Esophagus muscularis mucosa (tissue), 4 donors: ENCODE measurements at regions not wholly inside any gene's neighbourhood (a gene's known extent, or its start where the extent isn't known, plus 50 kb on each side); places are given as distances from the start of the nearest gene placed in this dataset.

Experiments used
- DNase-seq: peaks from one replicate; pipeline ENCODE4 v3.0.0-alpha.2; 2017; ENCODE audit errors: extremely low spot score
- H3K27ac ChIP-seq, 4 donors: fragments of 200-600 bp; sonication (generic); replicated peaks in 1 of 4; 1 replicate in 3 of 4; 2 replicates in 1 of 4; pipeline ENCODE4 v1.5.1; 2016 to 2019; ENCODE audit warnings: mild to moderate bottlenecking in 1 of 4
- H3K27me3 ChIP-seq, 4 donors: fragments of 200-600 bp; sonication (generic); one replicate each; pipeline versions ENCODE4 v1.5.1 to v1.6.0; 2016 to 2019
- H3K36me3 ChIP-seq, 4 donors: fragments of 200-600 bp; sonication (generic); one replicate each; pipeline ENCODE4 v1.5.1; 2016 to 2019
- H3K4me1 ChIP-seq, 4 donors: fragments of 200-600 bp; sonication (generic); one replicate each; pipeline ENCODE4 v1.5.1; 2016 to 2019
- H3K4me3 ChIP-seq, 4 donors: fragments of 200-600 bp; sonication (generic); 1 replicate in 2 of 4; 2 replicates in 2 of 4; pipeline ENCODE4 v1.5.1; 2016 to 2019; ENCODE audit warnings: mild to moderate bottlenecking in 4 of 4, moderate library complexity in 1 of 4
- H3K9me3 ChIP-seq, 4 donors: fragments of 200-600 bp; sonication (generic); 1 replicate in 3 of 4; 2 replicates in 1 of 4; pipeline ENCODE4 v1.5.1; 2016 to 2019
- CTCF ChIP-seq, 3 experiments: fragments of 200-600 bp in 2 of 3; fragments of 450-650 bp in 1 of 3; sonication (generic) in 2 of 3; IDR thresholded peaks; one replicate each; pipeline ENCODE4 v1.5.1; 2017 to 2019; ENCODE audit warnings: antibody characterized with exemption in 3 of 3, mild to moderate bottlenecking in 2 of 3, moderate library complexity in 1 of 3
- EP300 ChIP-seq: sonication (generic); formaldehyde crosslinking; IDR thresholded peaks from one replicate; pipeline ENCODE4 v1.6.1; 2017; ENCODE audit warnings: antibody characterized with exemption
- POLR2A ChIP-seq: fragments of 450-650 bp; IDR thresholded peaks from one replicate; pipeline ENCODE4 v1.6.1; 2017; ENCODE audit warnings: antibody characterized with exemption, moderate library complexity, mild to moderate bottlenecking, low read depth
- POLR2AphosphoS5 ChIP-seq, 2 donors: sonication (generic); formaldehyde crosslinking; IDR thresholded peaks; one replicate each; pipeline ENCODE4 v1.6.1; 2017; ENCODE audit warnings: antibody characterized with exemption in 2 of 2
- WGBS: methylation state at CpG from one replicate; pipeline ENCODE4 v1.1.5; 2018; 5-methylcytosine and 5-hydroxymethylcytosine counted together
- intact Hi-C: fragments of 100-400 bp; cut with DNase I; formaldehyde crosslinking; loops from one replicate; pipeline ENCODE4 v1.15.1; 2023

- intact Hi-C loops: no loop called here
- TF ChIP-seq CTCF (IDR thresholded peaks at IDR 0.05) (no peak), POLR2AphosphoS5 (IDR thresholded peaks at IDR 0.05) (no peak), POLR2A (no peak), EP300 (no peak)
- Histone ChIP-seq H3K36me3 (no peaks in the 10 kb centered on the region), H3K9me3 (no peaks in the 10 kb centered on the region), H3K4me1 (no peaks in the 10 kb centered on the region), H3K27ac (no peak overlapping the region), H3K4me3 (no peak overlapping the region), H3K27me3 (no peaks in the 10 kb centered on the region)
- DNase-seq: no peak
These were observed 1172.9 kb downstream of the CDH12 start for GRCh38 chr5:21680196-21680595.

GRCh38 chr5:21678526-21678925 lies 1174.6 kb downstream of the CDH12 start:
- H3K4me3 ChIP-seq: no peak overlapping the region
- DNase-seq: no peak
- H3K4me1 ChIP-seq: no peaks in the 10 kb centered on the region
- WGBS: 68% methylated on average over 1 of the region's 1 CpG
- H3K36me3 ChIP-seq: no peaks in the 10 kb centered on the region
- TF ChIP-seq EP300 (no peak), POLR2AphosphoS5 (IDR thresholded peaks at IDR 0.05) (no peak), CTCF (IDR thresholded peaks at IDR 0.05) (no peak), POLR2A (no peak)
- intact Hi-C loops: no loop called here
- no peaks in the 10 kb centered on the region for H3K27me3 ChIP-seq
- H3K27ac ChIP-seq: no peak overlapping the region
- no peaks in the 10 kb centered on the region for H3K9me3 ChIP-seq

GRCh38 chr5:21672911-21673310 lies 1180.2 kb downstream of the CDH12 start:
- intact Hi-C loops: no loop called here
- H3K27ac ChIP-seq: no peak overlapping the region
- DNase-seq: no peak
- no peak overlapping the region for H3K4me3 ChIP-seq
- TF ChIP-seq CTCF (IDR thresholded peaks at IDR 0.05) (no peak), POLR2A (no peak), POLR2AphosphoS5 (IDR thresholded peaks at IDR 0.05) (no peak), EP300 (no peak)
- no peaks in the 10 kb centered on the region for H3K9me3 ChIP-seq
- H3K27me3 ChIP-seq: no peaks in the 10 kb centered on the region
- no peaks in the 10 kb centered on the region for H3K36me3 ChIP-seq
- 82% methylated on average over 1 of the region's 1 CpG for WGBS
- no peaks in the 10 kb centered on the region for H3K4me1 ChIP-seq

GRCh38 chr5:21672360-21672759 lies 1180.8 kb downstream of the CDH12 start:
- no peak for DNase-seq
- Histone ChIP-seq H3K4me3 (no peak overlapping the region), H3K27me3 (no peaks in the 10 kb centered on the region), H3K27ac (no peak overlapping the region), H3K36me3 (no peaks in the 10 kb centered on the region), H3K4me1 (no peaks in the 10 kb centered on the region), H3K9me3 (no peaks in the 10 kb centered on the region)
- no peak for TF ChIP-seq EP300
- TF ChIP-seq POLR2AphosphoS5 (IDR thresholded peaks at IDR 0.05): no peak
- no peak for TF ChIP-seq CTCF (IDR thresholded peaks at IDR 0.05)
- TF ChIP-seq POLR2A: no peak
- intact Hi-C loops: no loop called here

- Histone ChIP-seq H3K4me1 (no peaks in the 10 kb centered on the region), H3K27me3 (no peaks in the 10 kb centered on the region), H3K36me3 (no peaks in the 10 kb centered on the region), H3K9me3 (no peaks in the 10 kb centered on the region), H3K4me3 (no peak overlapping the region), H3K27ac (no peak overlapping the region)
- TF ChIP-seq EP300 (no peak), CTCF (IDR thresholded peaks at IDR 0.05) (no peak), POLR2A (no peak), POLR2AphosphoS5 (IDR thresholded peaks at IDR 0.05) (no peak)
- no peak for DNase-seq
- intact Hi-C loops: no loop called here
- WGBS: 57% methylated on average over 2 of the region's 2 CpGs
These were observed 1187.6 kb downstream of the CDH12 start for GRCh38 chr5:21665524-21665923.
